Activated naive CD8-positive, alpha-beta T cell treated with anti-CD3 and anti-CD28 coated beads, Interleukin-2, amount 10 ng/mL, durations not matched to agents 7 days and 5 days (primary cell): ENCODE measurements at regions not wholly inside any gene's neighbourhood (a gene's known extent, or its start where the extent isn't known, plus 50 kb on each side); places are given as distances from the start of the nearest gene placed in this dataset.

Source experiments
- ATAC-seq: fragments of 150-1000 bp; cut with Tn5 transposase; one replicate; pipeline ENCODE4 v1.10.0; 2021; ENCODE audit warnings: low read depth, moderate library complexity
- POLR2A ChIA-PET: fragments of 350-600 bp; sonication (Branson Sonifier 250); formaldehyde crosslinking; loops from one replicate; lab custom pipeline; 2021; ENCODE audit warnings: antibody characterized with exemption; lab: Charles Lee
- DNase-seq: peaks from one replicate; pipeline ENCODE4 v3.0.0; 2021
- H3K27ac Mint-ChIP-seq: one replicate; pipeline ENCODE4 v1.8.0; 2022; ENCODE audit warnings: mild to moderate bottlenecking, mixed read lengths
- H3K27me3 Mint-ChIP-seq: one replicate; pipeline ENCODE4 v1.8.0; 2022; ENCODE audit warnings: mild to moderate bottlenecking, moderate library complexity, mixed read lengths
- H3K36me3 Mint-ChIP-seq: one replicate; pipeline ENCODE4 v1.8.0; 2021; ENCODE audit warnings: mild to moderate bottlenecking, mixed read lengths
- H3K4me1 Mint-ChIP-seq: one replicate; pipeline ENCODE4 v1.8.0; 2021; ENCODE audit warnings: mixed read lengths
- H3K4me3 Mint-ChIP-seq: one replicate; pipeline ENCODE4 v1.8.0; 2022; ENCODE audit warnings: mild to moderate bottlenecking, moderate library complexity, mixed read lengths
- H3K9me3 Mint-ChIP-seq: one replicate; pipeline ENCODE4 v1.8.0; 2021; ENCODE audit warnings: mixed read lengths

GRCh38 chr4:11119474-11119873, 309.2 kb downstream of the HS3ST1 start:
- no peak for DNase-seq
- H3K4me1 Mint-ChIP-seq: no peaks in the 10 kb centered on the region
- H3K36me3 Mint-ChIP-seq: no peaks in the 10 kb centered on the region
- H3K9me3 Mint-ChIP-seq: peaks cover 2% of the 10 kb centered on the region
- H3K27ac Mint-ChIP-seq: no peak overlapping the region
- ATAC-seq: no peak
- POLR2A ChIA-PET: no interaction called here
- no peaks in the 10 kb centered on the region for H3K27me3 Mint-ChIP-seq
- H3K4me3 Mint-ChIP-seq: no peak overlapping the region

DNA sequence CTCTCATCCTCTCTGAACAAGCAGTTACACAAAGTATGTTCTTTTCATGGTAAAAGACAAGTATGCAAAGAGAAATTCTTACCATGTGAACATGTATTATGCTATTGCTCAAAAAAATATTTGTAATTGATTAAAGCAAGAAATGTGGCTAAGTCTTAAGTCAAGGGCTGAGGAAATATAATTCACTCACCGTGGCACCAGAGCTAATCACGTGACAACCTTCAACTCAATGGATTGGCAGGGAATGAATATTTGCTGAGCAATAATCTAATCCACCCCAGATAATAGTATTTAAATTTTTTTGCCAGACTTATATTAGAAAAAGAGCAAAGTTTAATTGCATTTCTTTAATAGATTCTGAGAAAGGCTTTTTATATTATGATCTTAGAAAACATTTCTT, 310.2 kb downstream of the HS3ST1 start:
- POLR2A ChIA-PET: no interaction called here
- H3K9me3 Mint-ChIP-seq: peaks cover 2% of the 10 kb centered on the region
- no peaks in the 10 kb centered on the region for H3K36me3 Mint-ChIP-seq
- ATAC-seq: no peak
- no peak overlapping the region for H3K27ac Mint-ChIP-seq
- DNase-seq: no peak
- no peaks in the 10 kb centered on the region for H3K27me3 Mint-ChIP-seq
- H3K4me3 Mint-ChIP-seq: no peak overlapping the region
- H3K4me1 Mint-ChIP-seq: no peaks in the 10 kb centered on the region

DNA sequence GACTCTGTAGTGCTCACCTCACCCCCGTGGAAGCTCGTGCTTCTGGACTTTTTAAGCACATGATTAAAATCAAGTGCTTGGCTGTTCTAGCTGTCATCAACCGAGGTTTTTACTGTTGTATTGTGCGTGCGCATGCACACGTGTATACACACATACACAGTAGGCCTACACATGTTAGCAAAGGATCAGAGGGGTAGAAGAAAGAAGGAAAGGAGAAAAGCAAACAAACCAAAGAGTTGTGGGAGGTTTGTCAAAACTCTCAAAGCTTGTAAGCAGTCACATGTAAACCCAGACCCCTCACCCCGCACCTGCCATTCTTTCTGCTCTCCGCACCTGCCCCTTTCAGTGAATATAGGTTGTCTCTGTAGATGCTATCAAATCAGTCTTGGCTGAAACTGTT, 311.8 kb downstream of the HS3ST1 start:
- no peak overlapping the region for H3K27ac Mint-ChIP-seq
- DNase-seq (no peak), ATAC-seq (no peak)
- H3K36me3 Mint-ChIP-seq: no peaks in the 10 kb centered on the region
- no peak overlapping the region for H3K4me3 Mint-ChIP-seq
- peaks cover 2% of the 10 kb centered on the region for H3K9me3 Mint-ChIP-seq
- no peaks in the 10 kb centered on the region for H3K4me1 Mint-ChIP-seq
- H3K27me3 Mint-ChIP-seq: no peaks in the 10 kb centered on the region
- POLR2A ChIA-PET: no interaction called here

DNA sequence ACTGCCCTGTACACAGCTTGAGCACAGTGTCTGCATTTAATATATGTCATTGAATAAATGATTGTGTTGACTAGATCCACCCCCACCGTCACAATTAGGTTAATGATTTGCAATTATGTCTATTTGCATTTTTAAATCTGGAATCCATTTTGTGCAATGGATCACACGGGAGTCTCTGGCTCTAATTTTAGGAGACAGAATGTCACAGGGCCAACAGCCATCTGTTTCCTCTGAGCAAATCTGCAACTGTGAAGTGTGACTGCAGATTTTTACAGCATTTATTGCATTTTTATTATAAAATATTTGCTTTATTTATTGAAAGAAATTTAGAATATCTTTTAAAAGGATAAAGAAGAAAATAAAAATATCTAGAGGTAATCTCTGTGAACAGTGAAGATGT, 316.8 kb downstream of the HS3ST1 start:
- H3K4me1 Mint-ChIP-seq: no peaks in the 10 kb centered on the region
- H3K36me3 Mint-ChIP-seq: no peaks in the 10 kb centered on the region
- H3K27ac Mint-ChIP-seq: no peak overlapping the region
- H3K4me3 Mint-ChIP-seq: no peak overlapping the region
- POLR2A ChIA-PET: no interaction called here
- no peak for DNase-seq
- H3K9me3 Mint-ChIP-seq: no peaks in the 10 kb centered on the region
- no peak for ATAC-seq
- H3K27me3 Mint-ChIP-seq: no peaks in the 10 kb centered on the region

GRCh38 chr4:11111370-11111769, 317.3 kb downstream of the HS3ST1 start:
- H3K36me3 Mint-ChIP-seq: no peaks in the 10 kb centered on the region
- no peak overlapping the region for H3K27ac Mint-ChIP-seq
- no peak for ATAC-seq
- POLR2A ChIA-PET: no interaction called here
- no peaks in the 10 kb centered on the region for H3K4me1 Mint-ChIP-seq
- no peak for DNase-seq
- no peaks in the 10 kb centered on the region for H3K27me3 Mint-ChIP-seq
- no peaks in the 10 kb centered on the region for H3K9me3 Mint-ChIP-seq
- H3K4me3 Mint-ChIP-seq: no peak overlapping the region

DNA sequence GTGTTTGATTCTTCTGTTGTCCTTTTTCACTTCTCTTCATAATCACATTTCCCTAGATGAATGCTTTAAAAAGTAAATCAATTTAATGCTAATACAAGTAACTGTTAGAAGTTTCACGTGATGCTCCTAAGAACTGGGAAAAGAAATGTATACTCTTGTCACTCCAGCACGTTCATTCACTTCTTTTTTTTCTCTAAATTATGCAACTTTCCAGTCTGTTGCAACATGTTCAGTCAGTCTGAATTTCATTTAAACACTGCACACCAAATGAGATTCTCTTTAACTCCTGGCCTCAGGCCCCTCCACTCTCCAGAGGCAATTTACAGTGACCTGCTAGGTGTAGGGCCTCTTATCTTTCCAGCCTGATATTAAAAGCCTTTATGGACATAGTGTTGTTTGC, 321.9 kb downstream of the HS3ST1 start:
- no peak overlapping the region for H3K27ac Mint-ChIP-seq

GRCh38 chr4:11106190-11106589, 322.5 kb downstream of the HS3ST1 start:
- H3K9me3 Mint-ChIP-seq: no peaks in the 10 kb centered on the region
- no peaks in the 10 kb centered on the region for H3K27me3 Mint-ChIP-seq
- H3K36me3 Mint-ChIP-seq: no peaks in the 10 kb centered on the region
- no peak for DNase-seq
- POLR2A ChIA-PET: no interaction called here
- no peak overlapping the region for H3K4me3 Mint-ChIP-seq
- no peak overlapping the region for H3K27ac Mint-ChIP-seq
- ATAC-seq: no peak
- H3K4me1 Mint-ChIP-seq: no peaks in the 10 kb centered on the region

More for the DNA sequence above, 321.9 kb downstream of the HS3ST1 start:
- DNase-seq (no peak), ATAC-seq (no peak)
- POLR2A ChIA-PET: no interaction called here
- Mint-ChIP-seq H3K4me3 (no peak overlapping the region), H3K4me1 (no peaks in the 10 kb centered on the region), H3K9me3 (no peaks in the 10 kb centered on the region), H3K27me3 (no peaks in the 10 kb centered on the region), H3K36me3 (no peaks in the 10 kb centered on the region)

DNA sequence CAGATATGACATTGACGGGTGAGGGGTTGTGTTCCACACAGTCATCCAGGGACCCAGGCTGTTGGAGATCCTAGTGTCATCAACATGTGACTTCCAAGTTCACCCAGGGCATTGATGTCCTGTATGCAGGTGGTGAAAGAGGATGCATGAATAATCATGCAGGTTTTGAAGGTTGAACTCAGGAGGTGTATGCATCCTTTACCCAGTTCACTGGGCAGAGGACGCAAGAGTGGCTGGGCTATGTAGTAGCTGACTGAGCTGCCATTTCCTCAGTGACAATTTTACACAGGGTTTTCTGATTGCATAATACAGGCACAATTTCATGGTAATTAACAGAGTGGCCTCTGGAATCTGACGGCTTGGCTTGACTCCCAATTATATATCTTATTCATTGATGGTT, 323.0 kb downstream of the HS3ST1 start:
- no peak for DNase-seq
- H3K4me3 Mint-ChIP-seq: no peak overlapping the region
- no peaks in the 10 kb centered on the region for H3K36me3 Mint-ChIP-seq

DNA sequence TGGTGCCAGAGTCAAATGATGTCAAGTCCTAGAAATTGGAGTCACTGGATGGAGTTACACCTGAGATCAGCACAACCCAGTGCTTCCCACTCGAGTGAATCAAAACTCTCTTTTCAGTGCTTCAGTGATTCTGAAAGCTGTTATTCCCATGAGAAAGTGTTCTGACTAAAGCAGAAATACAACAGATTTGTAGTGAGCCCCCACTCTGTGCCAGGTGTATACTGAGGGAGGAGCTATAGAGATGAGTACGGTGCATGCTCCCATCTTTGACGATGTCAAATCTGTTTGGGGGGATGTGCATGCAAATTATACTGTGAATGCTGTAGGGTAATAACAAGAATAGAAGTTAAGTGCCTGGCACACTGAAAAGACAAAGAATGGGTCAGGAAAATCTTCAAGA, 330.2 kb downstream of the HS3ST1 start:
- Mint-ChIP-seq H3K9me3 (no peaks in the 10 kb centered on the region), H3K27ac (no peak overlapping the region), H3K4me1 (no peaks in the 10 kb centered on the region), H3K27me3 (no peaks in the 10 kb centered on the region), H3K4me3 (no peak overlapping the region), H3K36me3 (no peaks in the 10 kb centered on the region)
- no peak for ATAC-seq
- DNase-seq: no peak
- POLR2A ChIA-PET: no interaction called here

More for the DNA sequence above, 323.0 kb downstream of the HS3ST1 start:
- no peak for ATAC-seq
- Mint-ChIP-seq H3K4me1 (no peaks in the 10 kb centered on the region), H3K27me3 (no peaks in the 10 kb centered on the region), H3K9me3 (no peaks in the 10 kb centered on the region), H3K27ac (no peak overlapping the region)
- POLR2A ChIA-PET: no interaction called here

DNA sequence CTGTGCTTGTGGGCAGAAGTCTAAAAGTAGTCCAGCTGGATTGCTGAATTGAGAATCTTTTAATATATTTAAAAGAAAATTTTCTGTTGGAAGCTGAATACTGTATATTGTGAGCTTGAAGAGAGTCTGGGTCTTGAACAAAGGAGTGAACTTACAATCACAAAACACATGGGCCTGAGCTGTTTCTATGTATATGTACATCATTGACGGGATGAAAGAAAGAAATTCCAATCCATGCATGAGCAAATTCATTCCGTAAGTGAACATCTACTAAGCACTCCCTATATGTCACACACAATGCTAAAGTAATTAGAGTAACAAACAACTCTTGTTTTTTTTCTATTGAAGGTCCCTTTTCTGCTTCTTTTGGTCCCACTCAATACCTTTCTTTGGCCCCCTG, 331.0 kb downstream of the HS3ST1 start:
- POLR2A ChIA-PET: no interaction called here
- Mint-ChIP-seq H3K4me3 (no peak overlapping the region), H3K4me1 (no peaks in the 10 kb centered on the region), H3K27ac (no peak overlapping the region), H3K27me3 (no peaks in the 10 kb centered on the region), H3K36me3 (no peaks in the 10 kb centered on the region), H3K9me3 (no peaks in the 10 kb centered on the region)
- DNase-seq (no peak), ATAC-seq (no peak)

DNA sequence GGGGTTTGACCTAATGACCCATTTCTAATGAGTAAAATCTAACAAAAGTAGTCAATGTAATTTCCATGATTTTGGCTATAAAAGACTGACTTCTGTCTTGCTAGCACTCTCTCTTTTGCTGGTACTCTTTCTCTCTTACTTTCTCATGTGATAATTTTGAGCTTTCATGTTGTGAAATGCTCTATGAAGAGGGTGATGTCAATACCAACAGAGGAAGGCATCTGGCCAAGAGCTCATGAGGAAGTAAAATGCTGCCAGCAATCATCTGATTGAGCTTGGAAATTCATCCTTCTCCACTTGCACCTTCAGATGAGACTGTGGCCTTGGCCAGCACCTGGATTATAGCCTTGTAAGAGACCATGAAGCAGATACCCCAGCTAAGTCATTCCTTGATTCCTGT, 347.7 kb downstream of the HS3ST1 start:
- H3K27ac Mint-ChIP-seq: no peak overlapping the region
- no peak overlapping the region for H3K4me3 Mint-ChIP-seq
- DNase-seq: no peak
- H3K4me1 Mint-ChIP-seq: no peaks in the 10 kb centered on the region
- no peaks in the 10 kb centered on the region for H3K36me3 Mint-ChIP-seq
- ATAC-seq: no peak
- POLR2A ChIA-PET: no interaction called here
- no peaks in the 10 kb centered on the region for H3K27me3 Mint-ChIP-seq
- H3K9me3 Mint-ChIP-seq: peaks cover 2% of the 10 kb centered on the region

DNA sequence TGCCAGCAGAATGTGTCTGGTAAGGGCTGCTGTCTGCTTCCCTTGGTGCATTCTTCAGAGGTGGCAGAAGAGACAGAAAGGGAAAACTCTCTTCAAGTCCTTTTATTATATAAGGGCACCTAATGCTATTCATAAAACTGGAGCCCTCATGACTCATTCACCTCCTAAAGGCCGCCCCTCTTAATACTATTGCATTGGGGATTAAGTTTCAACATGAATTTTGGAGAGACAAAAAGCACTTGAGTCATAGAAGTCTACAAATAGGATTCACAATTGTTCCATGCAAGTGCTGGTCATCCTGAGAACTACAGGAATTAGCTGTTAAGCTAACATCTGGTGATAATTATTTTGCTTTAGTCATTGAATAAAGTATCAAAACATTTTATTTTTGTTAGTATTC, 349.5 kb downstream of the HS3ST1 start:
- Mint-ChIP-seq H3K27ac (no peak overlapping the region), H3K4me1 (no peaks in the 10 kb centered on the region), H3K27me3 (no peaks in the 10 kb centered on the region), H3K9me3 (peaks cover 2% of the 10 kb centered on the region), H3K4me3 (no peak overlapping the region), H3K36me3 (no peaks in the 10 kb centered on the region)
- POLR2A ChIA-PET: no interaction called here
- DNase-seq (no peak), ATAC-seq (no peak)

DNA sequence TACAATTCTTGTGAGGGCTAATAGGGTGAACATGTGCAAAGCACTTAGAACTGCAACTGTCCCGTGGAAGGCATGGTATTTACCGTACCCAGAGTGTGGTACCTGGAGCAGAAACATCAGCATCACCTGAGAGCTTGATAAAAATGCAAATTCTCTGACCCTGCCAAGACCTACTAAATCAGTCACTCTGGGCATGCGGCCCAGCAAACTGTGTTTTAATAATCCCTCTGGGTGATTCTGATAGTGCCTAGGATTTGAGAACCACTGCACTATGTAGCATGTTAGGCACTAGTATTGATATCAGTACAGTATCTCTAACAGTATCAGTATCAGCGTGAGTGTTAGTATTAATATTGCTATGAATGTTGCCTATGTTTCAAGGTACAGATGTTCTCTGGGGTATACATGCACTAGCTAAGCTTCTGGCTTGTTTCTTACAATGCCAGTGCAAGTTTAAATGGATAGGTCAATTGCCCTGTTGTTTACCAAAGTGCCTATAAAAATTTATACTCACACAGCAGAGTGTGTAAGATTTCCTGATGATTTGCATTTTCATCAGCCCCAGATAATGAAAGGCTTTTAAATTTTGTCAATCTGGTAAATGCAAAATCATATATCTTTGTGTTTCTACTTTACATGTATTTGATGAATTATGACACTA, 354.0 kb downstream of the HS3ST1 start:
- H3K27ac Mint-ChIP-seq: no peak overlapping the region
- H3K9me3 Mint-ChIP-seq: no peaks in the 10 kb centered on the region
- no peaks in the 10 kb centered on the region for H3K27me3 Mint-ChIP-seq
- H3K4me3 Mint-ChIP-seq: no peak overlapping the region
- POLR2A ChIA-PET: no interaction called here
- ATAC-seq (no peak), DNase-seq (no peak)
- H3K36me3 Mint-ChIP-seq: no peaks in the 10 kb centered on the region
- no peaks in the 10 kb centered on the region for H3K4me1 Mint-ChIP-seq

- no peak overlapping the region for H3K4me3 Mint-ChIP-seq
- H3K27me3 Mint-ChIP-seq: no peaks in the 10 kb centered on the region
- no peak for ATAC-seq
- POLR2A ChIA-PET: no interaction called here
- no peak for DNase-seq
- H3K4me1 Mint-ChIP-seq: no peaks in the 10 kb centered on the region
- no peaks in the 10 kb centered on the region for H3K36me3 Mint-ChIP-seq
- no peak overlapping the region for H3K27ac Mint-ChIP-seq
- H3K9me3 Mint-ChIP-seq: no peaks in the 10 kb centered on the region
These were observed 355.1 kb downstream of the HS3ST1 start for GRCh38 chr4:11073621-11074051.

GRCh38 chr4:11072999-11073398, 355.7 kb downstream of the HS3ST1 start:
- DNase-seq: no peak
- Mint-ChIP-seq H3K36me3 (no peaks in the 10 kb centered on the region), H3K9me3 (no peaks in the 10 kb centered on the region), H3K27ac (no peak overlapping the region), H3K4me1 (no peaks in the 10 kb centered on the region), H3K27me3 (no peaks in the 10 kb centered on the region), H3K4me3 (no peak overlapping the region)
- POLR2A ChIA-PET: no interaction called here
- no peak for ATAC-seq
